ENCODE measurements at regions not wholly inside any gene's neighbourhood (a gene's known extent, or its start where the extent isn't known, plus 50 kb on each side); places are given as distances from the start of the nearest gene placed in this dataset.

DNA sequence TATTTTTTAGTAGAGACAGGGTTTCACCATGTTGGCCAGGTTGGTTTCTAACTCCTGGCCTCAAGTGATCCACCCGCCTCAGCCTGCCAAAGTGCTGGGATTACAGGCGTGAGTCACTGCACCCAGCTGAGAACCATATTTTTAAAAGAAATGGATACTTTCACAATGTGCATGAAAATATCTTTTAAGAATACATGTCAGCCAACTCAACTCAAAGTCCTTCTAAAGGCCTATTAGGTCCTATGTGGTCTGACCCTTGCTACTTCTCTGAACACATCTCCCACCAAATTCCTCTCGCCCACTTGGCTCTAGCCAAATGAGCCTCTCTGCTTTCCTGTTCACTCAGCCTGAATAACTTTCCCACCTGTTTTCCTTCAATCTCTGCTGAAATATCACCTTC is 119.6 kb downstream of the MTX2 start:
- no peak for DNase-seq (ENCODE audit: low read depth)

GRCh38 chr2:176390276-176391147 is 121.3 kb downstream of the MTX2 start:
- no peaks in the 10 kb centered on the region for H3K36me3 ChIP-seq (ENCODE audit: control insufficient read depth, insufficient read depth, low read length)
- H3K27me3 ChIP-seq (ENCODE audit: control insufficient read depth, insufficient read depth, low read length) = no peaks in the 10 kb centered on the region
- H3K4me3 ChIP-seq (ENCODE audit: low read depth, low read length) = no peak overlapping the region
- TF ChIP-seq, protein P1, sequence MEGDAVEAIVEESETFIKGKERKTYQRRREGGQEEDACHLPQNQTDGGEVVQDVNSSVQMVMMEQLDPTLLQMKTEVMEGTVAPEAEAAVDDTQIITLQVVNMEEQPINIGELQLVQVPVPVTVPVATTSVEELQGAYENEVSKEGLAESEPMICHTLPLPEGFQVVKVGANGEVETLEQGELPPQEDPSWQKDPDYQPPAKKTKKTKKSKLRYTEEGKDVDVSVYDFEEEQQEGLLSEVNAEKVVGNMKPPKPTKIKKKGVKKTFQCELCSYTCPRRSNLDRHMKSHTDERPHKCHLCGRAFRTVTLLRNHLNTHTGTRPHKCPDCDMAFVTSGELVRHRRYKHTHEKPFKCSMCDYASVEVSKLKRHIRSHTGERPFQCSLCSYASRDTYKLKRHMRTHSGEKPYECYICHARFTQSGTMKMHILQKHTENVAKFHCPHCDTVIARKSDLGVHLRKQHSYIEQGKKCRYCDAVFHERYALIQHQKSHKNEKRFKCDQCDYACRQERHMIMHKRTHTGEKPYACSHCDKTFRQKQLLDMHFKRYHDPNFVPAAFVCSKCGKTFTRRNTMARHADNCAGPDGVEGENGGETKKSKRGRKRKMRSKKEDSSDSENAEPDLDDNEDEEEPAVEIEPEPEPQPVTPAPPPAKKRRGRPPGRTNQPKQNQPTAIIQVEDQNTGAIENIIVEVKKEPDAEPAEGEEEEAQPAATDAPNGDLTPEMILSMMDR (IDR thresholded peaks at IDR 0.05; ENCODE audit: insufficient read depth, low read length, poor library complexity, severe bottlenecking) = no peak
- no peak for DNase-seq (ENCODE audit: low read depth)

More for the DNA sequence above, 119.6 kb downstream of the MTX2 start:
- Histone ChIP-seq H3K36me3 (ENCODE audit: control insufficient read depth, insufficient read depth, low read length) (no peaks in the 10 kb centered on the region), H3K4me3 (ENCODE audit: low read depth, low read length) (no peak overlapping the region), H3K27me3 (ENCODE audit: control insufficient read depth, insufficient read depth, low read length) (no peaks in the 10 kb centered on the region)
- TF ChIP-seq, protein P1 (IDR thresholded peaks at IDR 0.05; ENCODE audit: insufficient read depth, low read length, poor library complexity, severe bottlenecking) = no peak

- TF ChIP-seq, protein P1 (IDR thresholded peaks at IDR 0.05; ENCODE audit: insufficient read depth, low read length, poor library complexity, severe bottlenecking) = no peak
- Histone ChIP-seq H3K27me3 (ENCODE audit: control insufficient read depth, insufficient read depth, low read length) (no peaks in the 10 kb centered on the region), H3K36me3 (ENCODE audit: control insufficient read depth, insufficient read depth, low read length) (no peaks in the 10 kb centered on the region), H3K4me3 (ENCODE audit: low read depth, low read length) (no peak overlapping the region)
- no peak for DNase-seq (ENCODE audit: low read depth)
Observed at GRCh38 chr2:176391148-176391419, 121.8 kb downstream of the MTX2 start.

GRCh38 chr2:176392249-176392648 is 123.0 kb downstream of the MTX2 start:
- H3K27me3 ChIP-seq (ENCODE audit: control insufficient read depth, insufficient read depth, low read length) = no peaks in the 10 kb centered on the region
- H3K36me3 ChIP-seq (ENCODE audit: control insufficient read depth, insufficient read depth, low read length) = no peaks in the 10 kb centered on the region
- no peak for DNase-seq (ENCODE audit: low read depth)
- H3K4me3 ChIP-seq (ENCODE audit: low read depth, low read length) = no peak overlapping the region
- TF ChIP-seq, protein P1 (IDR thresholded peaks at IDR 0.05; ENCODE audit: insufficient read depth, low read length, poor library complexity, severe bottlenecking) = no peak

DNA sequence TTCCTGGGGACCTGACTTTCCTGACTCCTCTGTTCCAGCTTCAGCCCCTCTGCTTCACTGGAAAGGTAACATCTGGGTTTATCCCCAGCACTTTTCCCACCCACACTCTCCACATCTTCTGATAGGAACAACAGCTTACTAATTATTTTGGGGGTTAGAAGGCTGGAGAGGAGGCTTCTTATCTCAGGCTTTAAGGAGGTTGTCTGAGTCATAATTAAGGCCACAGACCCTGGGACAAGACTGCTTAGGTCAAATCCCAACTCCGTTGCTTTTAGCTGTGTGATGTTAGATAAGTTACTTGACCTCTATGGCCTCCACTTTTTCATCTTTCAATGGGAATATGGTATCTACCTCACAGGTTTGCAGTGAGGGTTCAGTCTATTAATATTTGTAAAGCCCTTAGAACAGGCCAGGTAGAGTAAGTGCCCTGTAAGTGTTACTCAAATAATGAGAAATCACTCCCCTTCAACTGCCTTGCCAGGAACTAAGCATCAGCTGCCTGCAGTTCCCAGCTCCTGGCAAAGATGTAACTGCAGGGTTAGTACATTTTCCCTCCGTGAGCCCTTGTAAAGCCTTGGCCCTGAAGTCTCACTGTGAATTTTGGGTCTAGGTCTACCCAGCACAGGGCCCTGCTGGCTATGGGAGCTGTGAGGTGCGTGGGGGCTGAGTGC is 123.6 kb downstream of the MTX2 start:
- H3K27me3 ChIP-seq (ENCODE audit: control insufficient read depth, insufficient read depth, low read length) = no peaks in the 10 kb centered on the region
- no peaks in the 10 kb centered on the region for H3K36me3 ChIP-seq (ENCODE audit: control insufficient read depth, insufficient read depth, low read length)
- no peak for DNase-seq (ENCODE audit: low read depth)
- TF ChIP-seq, protein P1 (IDR thresholded peaks at IDR 0.05; ENCODE audit: insufficient read depth, low read length, poor library complexity, severe bottlenecking) = no peak
- no peak overlapping the region for H3K4me3 ChIP-seq (ENCODE audit: low read depth, low read length)
